ENCODE measurements at regions not wholly inside any gene's neighbourhood (a gene's known extent, or its start where the extent isn't known, plus 50 kb on each side); places are given as distances from the start of the nearest gene placed in this dataset.
"Not testable (repeated sequence)": the region's sequence is repeated elsewhere in the genome, so short reads cannot be mapped to it uniquely, and the experiment has no call there.

DNA sequence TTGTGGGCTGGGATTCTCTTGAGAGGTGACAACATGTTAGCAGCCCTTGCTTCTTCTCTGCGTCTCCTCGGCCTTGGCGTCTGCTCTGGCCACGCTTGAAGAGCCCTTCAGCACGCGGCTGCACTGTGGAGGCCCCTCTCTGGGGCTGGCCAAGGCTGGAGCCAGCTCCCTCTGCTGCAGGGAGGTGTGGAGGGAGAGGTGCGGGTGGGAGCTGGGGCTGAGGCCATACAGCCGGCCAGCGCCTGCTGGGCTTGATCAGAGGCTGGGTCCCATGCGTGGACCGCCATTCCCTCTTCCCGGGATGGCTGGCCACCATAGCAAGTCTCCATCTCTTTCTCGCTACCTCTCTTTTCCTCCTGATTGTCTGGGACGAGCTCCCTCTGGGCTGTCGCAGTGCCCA, 539.0 kb downstream of the PCDH7 start:
- no peak for FAIRE-seq
- no peak for TF ChIP-seq POLR2A (IDR thresholded peaks at IDR 0.05; ENCODE audit: low read depth, low read length)
- no peak for DNase-seq (ENCODE audit: insufficient read length, low spot score)

DNA sequence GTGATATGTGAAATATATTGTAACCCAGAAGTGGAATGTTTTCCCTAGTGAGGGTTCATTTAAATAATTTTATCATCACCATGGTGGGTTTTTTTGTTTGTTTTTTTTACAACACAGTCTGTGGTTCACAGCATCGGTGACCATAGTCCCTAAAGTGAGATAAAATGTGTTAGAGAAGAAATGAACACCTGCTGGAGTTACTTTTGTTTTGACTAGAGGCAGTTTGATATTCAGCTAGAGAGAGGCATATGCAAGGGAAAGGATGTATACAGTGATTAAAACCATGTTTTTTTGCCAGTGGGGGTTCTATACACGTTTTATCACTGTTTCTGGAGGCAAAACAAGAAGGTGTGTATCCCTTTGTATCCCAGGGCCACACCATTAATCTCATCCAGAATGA, 541.5 kb downstream of the PCDH7 start:
- no peak for TF ChIP-seq POLR2A (IDR thresholded peaks at IDR 0.05; ENCODE audit: low read depth, low read length)
- DNase-seq (ENCODE audit: insufficient read length, low spot score) (no peak), FAIRE-seq (no peak)

DNA sequence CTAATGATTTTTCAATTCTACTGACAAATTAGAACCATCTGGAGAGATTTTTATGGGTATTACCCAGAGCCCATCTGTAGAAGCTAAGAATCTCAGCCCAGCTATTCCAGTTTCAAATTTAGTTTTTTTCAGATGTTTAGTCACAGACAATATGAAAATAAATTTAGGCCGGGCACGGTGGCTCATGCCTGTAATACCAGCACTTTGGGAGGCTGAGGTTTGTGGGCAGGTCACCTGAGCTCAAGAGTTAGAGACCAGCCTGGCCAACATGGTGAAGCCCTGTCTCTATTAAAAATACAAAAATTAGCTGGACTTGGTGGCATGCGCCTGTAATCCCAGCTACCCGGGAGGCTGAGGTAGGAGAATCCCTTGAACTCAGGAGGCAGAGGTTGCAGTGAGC, 545.9 kb downstream of the PCDH7 start:
- FAIRE-seq; DNase-seq (ENCODE audit: insufficient read length, low spot score): not testable (repeated sequence)

DNA sequence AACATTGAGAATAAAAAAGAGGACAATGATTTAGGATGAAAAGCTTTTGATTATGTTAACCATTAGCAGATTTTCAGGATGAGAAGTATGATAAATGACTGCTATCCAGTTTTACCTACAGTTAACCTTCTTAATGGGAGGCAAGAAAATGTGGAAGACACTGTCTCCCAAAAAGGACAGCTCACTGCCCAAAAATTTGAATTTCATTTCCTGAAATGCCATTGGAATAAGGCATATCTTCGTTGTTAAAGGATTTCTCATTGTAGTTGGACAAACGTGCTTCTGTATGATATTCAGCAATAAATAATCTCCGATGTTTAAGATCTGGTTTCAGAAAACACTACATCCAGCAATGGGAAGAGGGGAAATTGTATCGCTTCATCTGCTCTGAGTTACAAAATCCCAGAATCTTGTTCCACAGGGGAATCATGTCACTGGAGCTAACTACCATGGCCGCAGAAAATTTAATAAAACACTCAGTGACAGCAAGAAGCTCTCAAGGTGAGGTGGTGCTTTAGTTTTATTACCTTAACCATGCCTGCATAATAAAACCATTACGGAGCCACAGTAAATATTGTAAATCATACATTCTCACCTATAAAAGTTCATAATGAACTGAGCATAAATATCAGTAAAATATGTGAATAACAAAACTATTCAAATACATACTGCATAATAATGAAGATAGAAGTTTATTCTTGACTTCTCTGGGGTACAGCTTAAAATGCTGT, 552.3 kb downstream of the PCDH7 start:
- TF ChIP-seq POLR2A (IDR thresholded peaks at IDR 0.05; ENCODE audit: low read depth, low read length), result no peak
- no peak for DNase-seq (ENCODE audit: insufficient read length, low spot score)
- FAIRE-seq, result no peak

DNA sequence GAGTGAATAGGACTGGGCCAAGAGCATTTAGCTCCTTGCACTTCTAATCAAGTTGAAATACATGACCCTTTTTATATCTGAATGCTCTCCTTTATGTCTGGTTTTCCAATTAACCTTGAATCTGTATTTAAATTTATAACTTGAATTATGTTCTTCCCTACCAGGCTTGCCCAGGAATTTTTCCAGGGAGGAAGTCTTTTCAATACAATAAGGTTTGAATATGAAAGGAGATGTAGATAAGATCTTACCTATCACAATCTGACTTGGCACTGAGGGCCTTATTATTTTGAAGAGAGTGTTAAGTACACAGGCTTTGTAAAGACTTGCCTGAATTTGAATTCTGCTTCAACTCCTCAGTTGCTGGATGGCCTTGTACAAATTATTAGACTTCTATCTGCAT, 555.7 kb downstream of the PCDH7 start:
- DNase-seq (ENCODE audit: insufficient read length, low spot score) (no peak), FAIRE-seq (no peak)
- TF ChIP-seq POLR2A (IDR thresholded peaks at IDR 0.05; ENCODE audit: low read depth, low read length), result no peak

DNA sequence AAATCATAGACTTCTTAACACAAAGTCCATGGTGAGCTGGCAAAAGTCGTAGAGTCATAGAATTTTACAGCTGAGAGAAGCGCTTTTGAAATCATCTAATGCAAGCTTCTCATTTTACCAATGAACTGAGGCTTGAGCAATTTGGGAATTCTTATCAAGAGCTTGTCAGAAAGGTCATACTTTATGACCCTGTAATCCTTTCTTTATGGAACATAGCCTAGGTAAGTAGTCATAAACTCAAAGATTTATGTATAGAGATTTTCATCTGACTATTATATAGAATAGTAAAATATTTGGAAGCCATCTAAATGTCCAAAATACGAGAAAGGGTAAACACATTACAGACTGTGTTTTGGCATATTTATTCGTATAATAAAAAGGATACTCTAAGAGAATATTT, 563.5 kb downstream of the PCDH7 start:
- DNase-seq (ENCODE audit: insufficient read length, low spot score) (no peak), FAIRE-seq (no peak)
- TF ChIP-seq POLR2A (IDR thresholded peaks at IDR 0.05; ENCODE audit: low read depth, low read length), result no peak

DNA sequence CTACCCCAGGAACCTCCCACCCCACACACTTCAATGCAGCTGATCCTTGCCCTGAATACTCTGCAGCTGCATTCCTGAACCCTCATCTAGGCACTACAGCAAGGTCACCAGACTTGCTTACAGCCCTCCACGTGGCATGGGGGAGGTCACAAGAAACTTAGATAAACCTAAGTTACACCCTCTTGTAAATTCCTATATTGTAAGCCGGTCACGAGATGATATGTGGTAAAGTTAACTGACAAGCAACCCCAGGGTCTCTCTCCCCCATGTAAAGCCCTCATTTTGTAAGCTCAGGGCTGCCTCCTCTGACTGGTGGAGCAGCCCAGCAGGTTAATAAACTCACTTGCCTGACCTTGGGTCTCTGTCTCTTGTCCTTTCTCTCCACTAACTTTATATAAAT, 570.7 kb downstream of the PCDH7 start:
- no peak for DNase-seq (ENCODE audit: insufficient read length, low spot score)
- TF ChIP-seq POLR2A (IDR thresholded peaks at IDR 0.05; ENCODE audit: low read depth, low read length), result no peak
- FAIRE-seq, result no peak

DNA sequence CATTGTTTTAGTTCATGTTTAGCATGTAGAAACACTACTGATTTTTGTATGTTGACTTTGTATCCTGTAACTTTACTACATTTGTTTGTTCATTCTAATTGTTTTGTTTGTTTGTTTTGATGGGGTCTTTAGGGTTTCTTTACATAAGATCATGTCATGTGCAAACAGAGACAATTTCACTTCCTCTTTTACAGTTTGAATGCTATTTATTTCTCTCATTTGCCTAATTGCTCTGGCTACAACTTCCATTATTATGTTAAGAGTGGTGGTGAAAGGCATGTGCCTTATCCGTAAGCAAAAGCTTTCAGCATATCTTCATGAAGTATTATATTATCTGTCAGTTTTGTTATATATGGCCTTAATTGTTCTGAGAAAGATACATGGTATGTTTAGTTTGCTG, 571.1 kb downstream of the PCDH7 start:
- no peak for DNase-seq (ENCODE audit: insufficient read length, low spot score)
- FAIRE-seq, result no peak
- TF ChIP-seq POLR2A (IDR thresholded peaks at IDR 0.05; ENCODE audit: low read depth, low read length), result no peak

DNA sequence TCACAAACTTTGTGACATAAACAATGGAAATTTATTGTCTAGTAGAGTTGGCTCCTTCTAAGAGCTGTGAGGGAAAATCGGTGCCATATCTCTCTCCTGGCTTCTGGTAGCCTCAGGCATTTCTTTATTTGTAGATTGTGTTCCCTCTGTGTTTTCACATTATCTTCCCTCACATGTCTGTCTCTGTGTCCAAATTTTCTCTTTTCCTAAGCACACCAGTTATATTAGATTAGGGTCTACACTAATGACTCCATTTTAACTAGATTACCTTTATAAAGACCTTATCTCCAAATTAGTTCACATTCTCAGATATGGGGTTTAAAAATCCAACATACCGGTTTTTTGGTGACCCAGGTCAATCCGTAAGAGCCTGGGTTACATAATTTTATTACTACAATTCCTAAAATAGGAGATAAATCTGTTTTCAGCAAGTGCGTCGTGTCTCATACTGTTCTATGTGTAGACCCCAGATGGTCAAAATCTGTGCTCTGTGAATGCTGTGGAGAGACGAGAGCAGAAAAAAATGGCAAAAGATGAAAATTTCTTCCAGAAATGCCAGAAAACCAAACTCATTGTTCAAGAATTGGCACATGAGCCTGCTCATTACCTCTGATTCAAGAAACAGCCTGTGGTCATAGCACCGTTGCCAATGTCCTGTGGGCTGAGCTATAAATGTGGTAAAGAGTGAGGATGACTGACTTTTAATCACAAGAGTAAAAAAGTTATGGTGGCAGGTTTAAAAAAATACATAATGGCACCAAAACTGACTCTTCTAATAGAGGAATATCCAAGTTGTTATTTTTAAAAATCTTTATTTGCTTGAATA, 574.7 kb downstream of the PCDH7 start:
- no peak for TF ChIP-seq POLR2A (IDR thresholded peaks at IDR 0.05; ENCODE audit: low read depth, low read length)
- no peak for FAIRE-seq

DNA sequence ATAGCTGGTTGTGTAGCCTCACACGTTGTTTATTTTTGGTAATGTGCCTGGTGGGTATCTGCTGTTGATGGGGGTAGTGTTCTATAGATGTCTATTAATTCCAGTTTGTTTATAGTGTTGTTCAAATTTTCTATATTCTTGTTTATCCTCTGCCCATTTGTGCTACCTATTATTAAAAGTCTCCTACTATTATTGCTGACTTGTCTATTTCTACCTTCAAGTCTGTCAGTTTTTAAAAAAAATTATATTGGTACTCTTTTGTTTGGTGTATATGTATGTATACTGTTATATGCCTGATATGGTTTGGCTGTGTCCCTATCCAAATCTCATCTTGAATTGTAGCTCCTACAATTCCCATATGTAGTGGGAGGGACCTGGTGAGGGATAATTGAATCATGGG, 578.6 kb downstream of the PCDH7 start:
- TF ChIP-seq POLR2A (IDR thresholded peaks at IDR 0.05; ENCODE audit: low read depth, low read length), result no peak
- DNase-seq (ENCODE audit: insufficient read length, low spot score) (no peak), FAIRE-seq (no peak)

More for the DNA sequence above, 574.7 kb downstream of the PCDH7 start:
- no peak for DNase-seq (ENCODE audit: insufficient read length, low spot score)

DNA sequence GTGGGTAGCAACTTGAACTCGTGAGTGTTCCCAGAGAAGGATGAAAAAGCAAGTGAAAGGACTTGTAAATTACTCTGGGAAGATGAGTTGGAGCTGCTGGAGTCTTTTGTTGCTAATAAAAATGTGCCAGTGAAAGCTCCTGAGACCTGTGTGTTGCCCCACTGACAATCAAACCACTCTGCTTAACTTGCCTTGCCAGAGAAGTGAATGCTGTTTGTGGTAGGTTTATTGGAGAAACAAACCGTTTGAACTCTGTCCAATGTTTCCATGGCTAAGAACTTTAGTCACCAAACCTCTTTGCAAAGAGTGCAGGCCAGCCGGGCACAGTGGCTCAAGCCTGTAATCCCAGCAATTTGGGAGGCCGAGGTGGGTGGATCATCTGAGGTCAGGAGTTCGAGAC, 586.9 kb downstream of the PCDH7 start:
- no peak for TF ChIP-seq POLR2A (IDR thresholded peaks at IDR 0.05; ENCODE audit: low read depth, low read length)
- FAIRE-seq, result no peak
- DNase-seq (ENCODE audit: insufficient read length, low spot score), result no peak

DNA sequence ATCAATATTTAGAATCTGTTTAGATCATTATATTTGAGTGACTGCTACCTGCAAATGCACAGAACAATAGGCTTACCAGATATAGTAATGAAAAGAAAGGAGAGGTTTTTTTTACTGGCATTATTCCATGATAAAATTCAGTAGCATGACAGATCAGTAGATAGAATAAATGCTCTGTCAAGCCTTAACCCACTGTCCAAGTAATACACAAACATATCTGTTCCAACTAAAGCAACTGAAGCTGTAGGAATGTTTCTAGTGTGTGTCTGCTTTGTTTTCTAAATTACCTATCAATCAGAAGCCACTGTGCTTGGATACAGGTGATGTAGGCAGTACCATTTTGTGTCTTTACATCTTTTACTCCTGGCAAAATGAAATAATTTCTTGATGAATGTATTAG, 604.6 kb downstream of the PCDH7 start:
- FAIRE-seq, result no peak
- no peak for DNase-seq (ENCODE audit: insufficient read length, low spot score)
- TF ChIP-seq POLR2A (IDR thresholded peaks at IDR 0.05; ENCODE audit: low read depth, low read length), result no peak

DNA sequence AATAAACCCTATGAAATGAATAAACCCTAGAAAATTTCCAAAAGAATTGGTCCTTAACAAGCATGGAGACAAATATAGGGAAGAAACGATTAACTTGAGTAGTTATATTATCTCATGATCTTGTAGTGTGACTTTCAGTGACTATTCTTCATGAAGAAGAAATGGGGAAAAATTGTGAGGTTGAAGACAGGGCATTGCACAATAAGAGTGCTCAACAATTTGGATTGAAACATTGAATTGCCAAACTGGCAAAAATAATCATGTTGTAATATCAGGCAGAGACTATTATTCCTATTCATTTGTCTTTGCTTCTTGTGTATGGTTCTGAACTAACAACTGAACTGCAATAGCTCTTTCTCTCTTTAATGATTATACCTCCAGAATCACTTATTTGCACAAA, 605.1 kb downstream of the PCDH7 start:
- DNase-seq (ENCODE audit: insufficient read length, low spot score), result no peak
- FAIRE-seq, result no peak
- TF ChIP-seq POLR2A (IDR thresholded peaks at IDR 0.05; ENCODE audit: low read depth, low read length), result no peak

DNA sequence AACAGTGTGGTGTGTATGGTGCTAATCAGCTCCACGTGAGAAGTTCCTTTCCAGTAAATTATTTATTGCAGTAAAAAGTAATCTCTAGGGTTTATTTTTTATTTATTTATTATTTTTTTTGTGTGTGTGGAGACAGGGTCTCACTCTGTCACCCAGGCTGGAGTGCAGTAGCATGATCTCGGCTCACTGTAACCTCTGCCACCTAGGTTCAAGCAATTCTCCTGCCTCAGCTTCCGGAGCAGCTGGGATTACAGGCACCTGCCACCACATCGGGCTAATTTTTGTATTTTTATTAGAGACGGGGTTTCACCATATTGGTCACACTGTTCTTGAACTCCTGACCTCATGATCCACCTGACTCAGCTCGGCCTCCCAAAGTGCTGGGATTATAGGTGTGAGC, 606.9 kb downstream of the PCDH7 start:
- no peak for DNase-seq (ENCODE audit: insufficient read length, low spot score)
- no peak for FAIRE-seq
- TF ChIP-seq POLR2A (IDR thresholded peaks at IDR 0.05; ENCODE audit: low read depth, low read length), result no peak

DNA sequence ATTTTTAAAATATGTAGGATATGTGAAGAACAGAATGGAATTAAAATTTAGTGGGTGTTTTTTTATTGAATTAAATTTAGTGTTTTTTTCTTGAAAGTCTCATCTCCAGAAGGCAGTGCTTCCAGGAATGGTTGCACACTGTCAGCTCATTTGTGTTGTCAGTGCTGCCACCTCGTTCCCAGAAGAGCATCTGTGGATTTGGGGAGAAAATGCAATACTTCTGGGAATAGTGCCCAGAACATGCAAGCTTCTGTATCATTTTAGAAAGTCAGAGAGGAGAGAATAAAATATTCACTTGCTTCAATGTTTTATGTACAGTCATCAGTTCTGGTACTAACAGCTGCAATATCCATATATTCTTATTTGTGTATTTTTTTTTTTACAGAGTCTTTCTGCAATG, 608.8 kb downstream of the PCDH7 start:
- FAIRE-seq, result no peak
- DNase-seq (ENCODE audit: insufficient read length, low spot score), result no peak
- no peak for TF ChIP-seq POLR2A (IDR thresholded peaks at IDR 0.05; ENCODE audit: low read depth, low read length)

Measured in H54 (cell line).